Keratinocyte (primary cell): ENCODE measurements at regions not wholly inside any gene's neighbourhood (a gene's known extent, or its start where the extent isn't known, plus 50 kb on each side); places are given as distances from the start of the nearest gene placed in this dataset.

ENCODE experiments used
- CTCF ChIP-seq, 3 experiments: IDR thresholded peaks in 1 of 3; conservative IDR thresholded peaks in 1 of 3; optimal IDR thresholded peaks in 1 of 3; 2 replicates in 2 of 3; 3 replicates in 1 of 3; pipeline versions ENCODE3 to v1.5.1; 2011; ENCODE audit warnings: low read length in 3 of 3, mild to moderate bottlenecking in 3 of 3, moderate library complexity in 2 of 3, control low read depth in 1 of 3, inconsistent platforms in 1 of 3; ENCODE audit not compliant: insufficient read depth in 2 of 3; ENCODE audit errors: extremely low read depth in 1 of 3
- EZH2 ChIP-seq: IDR thresholded peaks from one replicate; pipeline ENCODE4 v1.6.1; 2012; ENCODE audit warnings: inconsistent platforms, mild to moderate bottlenecking, low read length, moderate library complexity

- TF ChIP-seq EZH2 = no peak
- no peak for TF ChIP-seq CTCF (optimal IDR thresholded peaks at IDR 0.05 in 1 of 3, IDR thresholded peaks at IDR 0.05 in 1 of 3, conservative IDR thresholded peaks at IDR 0.05 in 1 of 3; ENCODE audit: extremely low read depth in 1 of 3, insufficient read depth in 2 of 3, low read length in 3 of 3)
These were observed 1408.8 kb downstream of the BRD1 start for GRCh38 chr22:48418831-48419230.
